Thoracic aorta (tissue), 2 donors: ENCODE measurements at regions not wholly inside any gene's neighbourhood (a gene's known extent, or its start where the extent isn't known, plus 50 kb on each side); places are given as distances from the start of the nearest gene placed in this dataset.

Source experiments
- ATAC-seq: fragments of 150-250 bp; one replicate; pipeline ENCODE4 v1.8.0; 2017; ENCODE audit warnings: low read depth; ENCODE audit not compliant: insufficient number of reproducible peaks, low FRiP score
- DNase-seq: peaks from one replicate; pipeline ENCODE4 v3.0.0-alpha.2; 2020; ENCODE audit warnings: low spot score
- H3K27ac ChIP-seq, 2 donors: fragments of 200-600 bp; sonication (generic); 1 replicate in 1 of 2; 2 replicates in 1 of 2; pipeline ENCODE4 v1.5.1; 2016; ENCODE audit warnings: mild to moderate bottlenecking in 2 of 2, moderate library complexity in 2 of 2
- H3K27me3 ChIP-seq: fragments of 200-600 bp; sonication (generic); replicated peaks from 2 replicates; pipeline ENCODE4 v1.6.0; 2016; ENCODE audit warnings: mild to moderate bottlenecking; ENCODE audit not compliant: insufficient read depth
- H3K36me3 ChIP-seq: fragments of 200-600 bp; sonication (generic); one replicate; pipeline ENCODE4 v1.5.1; 2016
- H3K4me1 ChIP-seq, 2 donors: fragments of 200-600 bp; sonication (generic); 1 replicate in 1 of 2; 2 replicates in 1 of 2; pipeline versions ENCODE4 v1.5.1 to v1.6.0; 2016; ENCODE audit warnings: low read depth in 2 of 2, mild to moderate bottlenecking in 1 of 2; ENCODE audit not compliant: control insufficient read depth in 1 of 2
- H3K4me3 ChIP-seq: fragments of 200-600 bp; sonication (generic); 2 replicates; pipeline ENCODE4 v1.5.1; 2016; ENCODE audit warnings: mild to moderate bottlenecking
- H3K9me3 ChIP-seq: fragments of 200-600 bp; sonication (generic); 2 replicates; pipeline ENCODE4 v1.5.1; 2016
- TF ChIP-seq, protein P1 (sequence below): fragments of 200-600 bp; sonication (generic); IDR thresholded peaks from one replicate; pipeline ENCODE4 v1.5.1; 2019; ENCODE audit warnings: antibody characterized with exemption

DNA sequence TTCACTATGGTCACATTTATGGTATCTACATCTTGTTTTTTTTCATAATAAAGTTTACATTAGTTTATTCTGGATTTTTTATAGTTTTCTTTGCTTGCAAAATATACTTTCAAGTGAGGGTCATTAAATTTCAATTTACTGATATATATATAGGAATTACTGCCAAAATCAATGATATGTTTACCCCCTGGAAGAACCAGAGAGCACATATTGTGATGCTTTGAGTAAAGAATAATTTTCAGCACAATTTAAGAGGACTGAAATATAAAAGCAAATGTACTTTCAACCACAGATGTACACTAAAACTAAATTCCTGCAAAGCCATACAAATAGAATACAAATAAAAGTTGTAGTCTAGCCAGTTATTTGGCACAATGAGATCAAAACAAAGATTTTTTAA lies 242.2 kb upstream of the PCDH18 start:
- DNase-seq (no peak), ATAC-seq (no peak)
- Histone ChIP-seq H3K9me3 (no peaks in the 10 kb centered on the region), H3K27me3 (no peaks in the 10 kb centered on the region), H3K27ac (no peak overlapping the region), H3K4me1 (no peaks in the 10 kb centered on the region), H3K36me3 (no peaks in the 10 kb centered on the region), H3K4me3 (no peak overlapping the region)
- TF ChIP-seq, protein P1, sequence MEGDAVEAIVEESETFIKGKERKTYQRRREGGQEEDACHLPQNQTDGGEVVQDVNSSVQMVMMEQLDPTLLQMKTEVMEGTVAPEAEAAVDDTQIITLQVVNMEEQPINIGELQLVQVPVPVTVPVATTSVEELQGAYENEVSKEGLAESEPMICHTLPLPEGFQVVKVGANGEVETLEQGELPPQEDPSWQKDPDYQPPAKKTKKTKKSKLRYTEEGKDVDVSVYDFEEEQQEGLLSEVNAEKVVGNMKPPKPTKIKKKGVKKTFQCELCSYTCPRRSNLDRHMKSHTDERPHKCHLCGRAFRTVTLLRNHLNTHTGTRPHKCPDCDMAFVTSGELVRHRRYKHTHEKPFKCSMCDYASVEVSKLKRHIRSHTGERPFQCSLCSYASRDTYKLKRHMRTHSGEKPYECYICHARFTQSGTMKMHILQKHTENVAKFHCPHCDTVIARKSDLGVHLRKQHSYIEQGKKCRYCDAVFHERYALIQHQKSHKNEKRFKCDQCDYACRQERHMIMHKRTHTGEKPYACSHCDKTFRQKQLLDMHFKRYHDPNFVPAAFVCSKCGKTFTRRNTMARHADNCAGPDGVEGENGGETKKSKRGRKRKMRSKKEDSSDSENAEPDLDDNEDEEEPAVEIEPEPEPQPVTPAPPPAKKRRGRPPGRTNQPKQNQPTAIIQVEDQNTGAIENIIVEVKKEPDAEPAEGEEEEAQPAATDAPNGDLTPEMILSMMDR = no peak

DNA sequence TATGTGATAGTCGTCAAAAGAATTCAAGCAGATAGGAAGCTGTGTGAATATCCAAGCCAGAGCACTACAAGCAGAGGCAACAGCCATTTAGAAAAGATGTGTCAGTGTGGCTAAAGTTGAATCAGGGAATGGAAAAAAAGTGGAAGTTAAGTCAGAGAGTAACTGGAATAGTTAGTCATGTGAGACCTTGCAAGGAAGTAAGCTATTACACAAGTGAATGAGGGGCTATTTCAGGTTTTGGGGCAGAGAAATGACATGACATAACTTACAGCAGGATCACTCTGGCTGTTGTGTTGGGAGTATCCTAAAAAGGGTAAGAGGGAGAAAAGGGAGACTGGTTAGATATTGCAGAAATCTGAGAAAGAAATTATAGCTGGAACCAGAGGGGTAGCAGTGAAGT lies 236.6 kb upstream of the PCDH18 start:
- Histone ChIP-seq H3K4me1 (no peaks in the 10 kb centered on the region), H3K36me3 (no peaks in the 10 kb centered on the region), H3K4me3 (no peak overlapping the region), H3K27me3 (no peaks in the 10 kb centered on the region), H3K9me3 (no peaks in the 10 kb centered on the region), H3K27ac (no peak overlapping the region)
- DNase-seq (no peak), ATAC-seq (no peak)
- TF ChIP-seq, protein P1 = no peak

DNA sequence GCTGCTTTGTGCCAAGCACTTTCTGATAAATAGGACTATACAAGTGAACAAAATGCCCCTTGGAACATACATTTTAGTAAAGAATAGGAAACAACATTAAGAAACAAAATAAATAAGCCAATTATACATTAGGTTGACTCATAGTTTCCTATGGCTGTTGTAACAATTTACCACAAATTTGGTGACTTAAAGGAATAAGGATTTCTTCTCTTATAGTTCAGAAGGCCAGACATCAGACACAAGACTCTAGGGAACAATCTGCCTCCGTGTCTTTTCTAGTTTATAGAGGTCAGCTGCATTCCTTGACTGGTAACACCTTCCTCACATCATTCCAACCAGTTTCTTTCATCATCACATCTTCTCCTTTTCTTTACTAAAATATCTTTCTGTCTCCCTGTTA lies 235.9 kb upstream of the PCDH18 start:
- Histone ChIP-seq H3K4me1 (no peaks in the 10 kb centered on the region), H3K9me3 (no peaks in the 10 kb centered on the region), H3K4me3 (no peak overlapping the region), H3K36me3 (no peaks in the 10 kb centered on the region), H3K27ac (no peak overlapping the region), H3K27me3 (no peaks in the 10 kb centered on the region)
- ATAC-seq (no peak), DNase-seq (no peak)
- TF ChIP-seq, protein P1 = no peak

DNA sequence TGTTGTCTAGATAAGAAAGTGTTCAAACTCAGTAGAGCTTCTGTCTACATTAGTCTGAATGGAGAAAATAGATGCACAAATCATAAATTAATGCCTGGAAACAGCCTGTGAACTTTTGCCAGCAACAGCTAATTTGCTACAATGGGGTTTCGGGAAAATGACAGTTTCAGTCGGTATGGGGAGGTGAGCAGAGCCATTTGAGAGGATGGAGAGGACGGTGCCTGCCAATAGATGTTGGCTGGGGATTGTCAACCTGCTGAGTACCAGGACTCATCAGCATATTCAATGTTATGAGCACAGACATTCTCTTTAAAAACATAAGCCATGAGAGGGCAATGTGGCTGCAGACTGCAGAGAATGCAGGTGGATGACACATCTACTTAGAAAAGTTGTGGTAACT lies 230.3 kb upstream of the PCDH18 start:
- TF ChIP-seq, protein P1 = no peak
- Histone ChIP-seq H3K4me1 (no peaks in the 10 kb centered on the region), H3K36me3 (no peaks in the 10 kb centered on the region), H3K4me3 (no peak overlapping the region), H3K27me3 (no peaks in the 10 kb centered on the region), H3K9me3 (no peaks in the 10 kb centered on the region), H3K27ac (no peak overlapping the region)
- ATAC-seq (no peak), DNase-seq (no peak)

DNA sequence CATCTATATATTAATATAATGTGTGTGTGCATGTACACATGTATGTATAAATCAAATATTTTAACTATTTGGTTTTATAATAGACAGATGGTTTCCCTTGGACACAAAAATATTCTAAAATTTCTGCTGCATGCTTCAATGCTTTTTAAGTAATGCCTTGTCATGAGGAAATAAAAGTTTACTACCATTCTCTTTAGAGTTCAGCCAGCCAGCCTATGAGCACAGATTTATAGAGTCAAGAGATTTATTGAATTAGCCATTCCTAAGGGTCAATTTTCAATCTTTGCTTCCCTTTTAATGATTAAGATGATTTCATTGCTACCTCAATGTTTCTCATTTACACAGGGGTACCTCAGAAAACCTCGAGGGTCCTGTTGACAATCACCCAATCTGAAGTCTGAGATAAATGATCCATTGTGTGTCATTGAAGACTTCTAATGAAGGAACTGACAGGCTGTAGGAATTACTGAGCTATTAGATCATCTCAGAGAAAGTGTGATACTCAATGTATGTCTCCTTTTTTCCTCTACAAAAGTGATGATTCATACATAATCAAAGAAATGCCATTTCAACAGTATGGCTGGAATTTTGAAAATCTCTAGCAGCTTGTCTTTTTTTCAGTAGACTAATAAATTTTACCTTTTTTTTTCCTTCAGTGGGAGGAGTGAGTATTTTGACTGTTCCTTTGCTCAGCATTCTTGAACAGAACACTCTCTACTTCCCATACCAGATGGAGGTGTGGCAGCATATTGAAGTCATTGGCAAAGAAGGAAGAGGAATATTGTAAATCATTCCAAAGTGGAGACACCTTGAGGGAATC lies 222.6 kb upstream of the PCDH18 start:
- Histone ChIP-seq H3K4me3 (no peak overlapping the region), H3K36me3 (no peaks in the 10 kb centered on the region), H3K4me1 (no peaks in the 10 kb centered on the region), H3K27ac (no peak overlapping the region), H3K27me3 (no peaks in the 10 kb centered on the region), H3K9me3 (no peaks in the 10 kb centered on the region)
- TF ChIP-seq, protein P1 = no peak
- DNase-seq = no peak
- no peak for ATAC-seq
